HepG2 (cell line): ENCODE measurements at regions not wholly inside any gene's neighbourhood (a gene's known extent, or its start where the extent isn't known, plus 50 kb on each side); places are given as distances from the start of the nearest gene placed in this dataset.

Source experiments
- ATAC-seq: fragments of 200-7000 bp; cut with Tn5 transposase; 3 replicates; pipeline ENCODE4 v1.9.1; 2020; ENCODE audit warnings: mild to moderate bottlenecking, moderate library complexity
- BruUV-seq: library from RNA; stranded (reverse); fragments of 400-500 nt; replicated peaks from 2 replicates; lab custom pipeline; 2021; lab: Mats Ljungman, UMichigan
- CTCF ChIA-PET: fragments of 300-600 bp; formaldehyde crosslinking; extraction: SDS; loops from one replicate; lab custom pipeline; 2021; ENCODE audit warnings: low total read pairs, inconsistent platforms, low intra/inter-chr PET ratio; lab: Yijun Ruan, JAX
- POLR2A ChIA-PET: fragments of 350-600 bp; sonication (Branson Sonifier 250); formaldehyde crosslinking; loops from one replicate; lab custom pipeline; 2020; ENCODE audit warnings: antibody characterized with exemption, inconsistent platforms; lab: Yijun Ruan, JAX
- DNase-seq: peaks from one replicate; pipeline ENCODE4 v3.0.0-alpha.2; 2015; ENCODE audit warnings: low spot score
- FAIRE-seq: peaks from 3 replicates; lab custom pipeline; 2011; peaks lifted over from hg19 to GRCh38; lab: Jason Lieb, UNC
- H2AFZ ChIP-seq: one replicate; pipeline ENCODE4 v1.6.1; 2011; ENCODE audit warnings: low read length, inconsistent platforms
- H3K27ac ChIP-seq: fragments of 300-600 bp; 3 replicates; pipeline ENCODE4 v1.8.0; 2011; ENCODE audit warnings: mixed run types, mild to moderate bottlenecking, mixed read lengths, low read length, inconsistent platforms; ENCODE audit not compliant: insufficient read depth; ENCODE audit errors: extremely low read length
- H3K27me3 ChIP-seq, 2 experiments: fragments of 200-600 bp in 1 of 2; 2 replicates in 1 of 2; 3 replicates in 1 of 2; pipeline versions ENCODE4 v1.6.0 to v1.8.0; 2011; ENCODE audit warnings: low read length in 2 of 2, mild to moderate bottlenecking in 2 of 2, moderate library complexity in 2 of 2, inconsistent platforms in 1 of 2; ENCODE audit not compliant: insufficient read depth in 2 of 2, control insufficient read depth in 1 of 2
- H3K36me3 ChIP-seq, 2 experiments: fragments of 200-600 bp in 1 of 2; replicated peaks in 1 of 2; 2 replicates in 1 of 2; 3 replicates in 1 of 2; pipeline versions ENCODE4 v1.5.1 to v1.8.0; 2011; ENCODE audit warnings: low read length in 2 of 2, inconsistent platforms in 1 of 2; ENCODE audit not compliant: insufficient read depth in 2 of 2, control insufficient read depth in 1 of 2
- H3K4me1 ChIP-seq: 2 replicates; pipeline ENCODE4 v1.5.1; 2012; ENCODE audit warnings: low read length, inconsistent platforms; ENCODE audit not compliant: insufficient read depth
- H3K4me2 ChIP-seq: 2 replicates; pipeline ENCODE4 v1.6.0; 2011; ENCODE audit warnings: low read depth, low read length, inconsistent platforms
- H3K4me3 ChIP-seq, 3 experiments: fragments of 200-600 bp in 1 of 3; sonication (generic), shearing (Covaris generic) in 1 of 3; replicated peaks in 1 of 3; 2 replicates each; pipeline ENCODE4 v1.5.1; 2011 to 2016; ENCODE audit warnings: low read length in 3 of 3, inconsistent platforms in 2 of 3, low read depth in 2 of 3, mild to moderate bottlenecking in 2 of 3, control low read depth in 1 of 3, mixed read lengths in 1 of 3; ENCODE audit not compliant: insufficient read depth in 1 of 3
- H3K79me2 ChIP-seq: one replicate; pipeline ENCODE4 v1.6.1; 2011; ENCODE audit warnings: low read length, inconsistent platforms; ENCODE audit not compliant: insufficient read depth
- H3K9ac ChIP-seq: 2 replicates; pipeline ENCODE4 v1.6.0; 2011; ENCODE audit warnings: mild to moderate bottlenecking, low read depth, low read length, inconsistent platforms; ENCODE audit not compliant: insufficient read depth
- H3K9me3 ChIP-seq: 2 replicates; pipeline ENCODE4 v1.5.1; 2012; ENCODE audit warnings: mild to moderate bottlenecking, low read length
- H4K20me1 ChIP-seq: 2 replicates; pipeline ENCODE4 v1.6.0; 2011; ENCODE audit warnings: inconsistent platforms, mild to moderate bottlenecking, low read length, moderate library complexity; ENCODE audit not compliant: insufficient read depth
- BRCA1 ChIP-seq: sonication (generic); formaldehyde crosslinking; IDR thresholded peaks from 2 replicates; pipeline ENCODE4 v1.4.0; 2020; ENCODE audit warnings: missing genetic modification reagents
- CBX2 ChIP-seq, 2 experiments: fragments of 200-600 bp in 1 of 2; sonication (generic); formaldehyde crosslinking in 1 of 2; IDR thresholded peaks; 2 replicates each; pipeline versions ENCODE4 v1.7.0 to v1.8.1; 2018 to 2022; ENCODE audit warnings: low read depth in 2 of 2, low read length in 1 of 2, mild to moderate bottlenecking in 1 of 2, missing genetic modification reagents in 1 of 2
- NFRKB ChIP-seq: fragments of 450-650 bp; IDR thresholded peaks from 2 replicates; pipeline ENCODE4 v1.6.1; 2017
- RBM22 ChIP-seq: fragments of 200-400 bp; formaldehyde crosslinking; optimal IDR thresholded peaks from 2 replicates; pipeline ENCODE3; 2017; ENCODE audit warnings: mild to moderate bottlenecking, low read length, moderate library complexity
- SALL1 ChIP-seq: sonication (generic); formaldehyde crosslinking; IDR thresholded peaks from 2 replicates; pipeline ENCODE4 v1.8.0; 2022; ENCODE audit warnings: mild to moderate bottlenecking, missing genetic modification reagents
- SRF ChIP-seq: IDR thresholded peaks from 2 replicates; pipeline ENCODE4 v1.6.1; 2011; ENCODE audit warnings: mild to moderate bottlenecking, low read depth, low read length, moderate library complexity
- ZBTB3 ChIP-seq: sonication (generic); formaldehyde crosslinking; IDR thresholded peaks from 2 replicates; pipeline ENCODE4 v1.4.0; 2020; ENCODE audit warnings: low read depth, mild to moderate bottlenecking, moderate library complexity, missing genetic modification reagents, borderline replicate concordance
- ZNF101 ChIP-seq: sonication (generic); formaldehyde crosslinking; IDR thresholded peaks from 2 replicates; pipeline ENCODE4 v1.4.0; 2020; ENCODE audit warnings: mild to moderate bottlenecking, low read depth, missing genetic modification reagents, borderline replicate concordance
- ZNF292 ChIP-seq: sonication (generic); formaldehyde crosslinking; IDR thresholded peaks from 2 replicates; pipeline ENCODE4 v1.8.1; 2022; ENCODE audit warnings: mild to moderate bottlenecking, low read depth, missing genetic modification reagents, borderline replicate concordance
- ZNF724P ChIP-seq: sonication (generic); formaldehyde crosslinking; IDR thresholded peaks from 2 replicates; pipeline ENCODE4 v1.8.0; 2022; ENCODE audit warnings: missing genetic modification reagents, borderline replicate concordance
- ZNF790 ChIP-seq: sonication (generic); formaldehyde crosslinking; IDR thresholded peaks from 2 replicates; pipeline ENCODE4 v1.8.0; 2022; ENCODE audit warnings: missing genetic modification reagents, mild to moderate bottlenecking, borderline replicate concordance
- WGBS: methylation state at CpG from one replicate; pipeline ENCODE4 v1.1.6; 2017; ENCODE audit warnings: low lambda C conversion rate; 5-methylcytosine and 5-hydroxymethylcytosine counted together
- in situ Hi-C: cut with HindIII; loops from 2 replicates; pipeline ENCODE4 v1.10.0; 2017; ENCODE audit warnings: low pct_unique_long_range_greater_than_20kb; ENCODE audit not compliant: extremely low pct_ligation_motif_present
- intact Hi-C: fragments of 100-400 bp; cut with micrococcal nuclease; formaldehyde crosslinking; loops from one replicate; pipeline ENCODE4 v1.10.0; 2022; ENCODE audit not compliant: unreplicated experiment
- TF ChIP-seq, protein P1 (sequence below): sonication (generic); formaldehyde crosslinking; IDR thresholded peaks from 2 replicates; pipeline ENCODE4 v1.4.0; 2020; ENCODE audit warnings: missing genetic modification reagents

DNA sequence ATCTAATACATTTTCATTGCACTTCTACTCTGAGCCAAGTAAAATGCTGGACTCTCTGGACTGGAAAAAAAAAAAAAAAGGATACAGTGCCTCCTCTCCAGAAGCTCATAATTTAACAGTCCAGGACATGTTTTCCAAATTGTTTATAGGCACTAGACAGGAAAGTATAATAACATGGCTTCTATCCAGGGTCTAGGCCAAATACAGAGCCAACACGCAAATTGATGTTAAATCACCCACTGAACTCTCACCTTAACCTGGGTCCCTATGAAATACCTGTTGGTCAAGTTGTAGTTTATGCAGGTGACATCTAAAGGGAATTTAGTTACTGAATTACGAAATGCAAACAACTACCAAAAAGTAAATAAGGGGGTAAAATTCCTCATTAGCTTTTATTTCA lies 428.7 kb upstream of the LUZP2 start:
- Histone ChIP-seq H3K9ac (no peak overlapping the region), H2AFZ (no peak overlapping the region), H3K4me1 (no peaks in the 10 kb centered on the region), H3K4me3 (no peak overlapping the region), H4K20me1 (no peaks in the 10 kb centered on the region), H3K4me2 (no peak overlapping the region), H3K36me3 (no peaks in the 10 kb centered on the region), H3K27me3 (no peaks in the 10 kb centered on the region), H3K79me2 (no peaks in the 10 kb centered on the region), H3K27ac (no peak overlapping the region), H3K9me3 (no peaks in the 10 kb centered on the region)
- ChIA-PET CTCF (no interaction called here), POLR2A (no interaction called here)
- whole genome bisulfite sequencing, result 3% methylated on average over 2 of the region's 2 CpGs
- DNase-seq (no peak), ATAC-seq (no peak), FAIRE-seq (no peak)
- intact Hi-C loops (no loop called here), in situ Hi-C loops (no loop called here)
- BruUV-seq, result no TSS peak
- TF ChIP-seq RBM22 (no peak), ZNF724P (no peak)

DNA sequence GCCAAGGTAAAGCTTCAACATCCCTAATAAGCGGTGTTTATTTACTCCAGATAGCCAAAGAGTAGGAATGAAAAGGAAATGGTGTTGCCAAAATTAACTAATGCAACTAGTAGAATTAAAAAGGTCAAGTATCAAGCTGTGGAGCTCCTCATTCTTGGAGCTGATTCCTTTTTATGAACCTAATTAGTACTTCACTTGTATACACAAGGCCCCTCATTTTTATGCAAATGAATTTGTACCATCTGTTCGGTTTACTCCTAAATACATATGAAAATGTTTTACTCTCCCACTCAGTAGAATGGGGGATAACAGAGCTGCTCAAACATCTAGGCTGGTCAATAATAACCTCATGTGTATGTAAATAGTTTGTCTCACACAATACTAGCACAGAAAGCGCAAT lies 426.4 kb upstream of the LUZP2 start:
- WGBS, result 18% methylated on average over 3 of the region's 3 CpGs
- CTCF ChIA-PET, result no interaction called here
- intact Hi-C loops, result no loop called here

More for the DNA sequence above, 426.4 kb upstream of the LUZP2 start:
- no peak overlapping the region for H3K9ac ChIP-seq
- in situ Hi-C loops, result no loop called here
- H3K79me2 ChIP-seq, result no peaks in the 10 kb centered on the region
- FAIRE-seq, result no peak
- no TSS peak for BruUV-seq
- no peak overlapping the region for H3K27ac ChIP-seq
- H4K20me1 ChIP-seq, result no peaks in the 10 kb centered on the region
- TF ChIP-seq NFRKB (no peak), SRF (no peak), ZNF790 (no peak), ZNF292 (CRISPR knock-in tag) (no peak), ZBTB3 (CRISPR knock-in tag) (no peak), SALL1 (CRISPR knock-in tag) (no peak), CBX2 (IDR thresholded peaks at IDR 0.05; ENCODE audit: low read depth, low read length) (no peak), CBX2 (CRISPR knock-in tag; IDR thresholded peaks at IDR 0.05; ENCODE audit: low read depth) (no peak), BRCA1 (CRISPR knock-in tag) (no peak), ZNF101 (no peak)
- TF ChIP-seq, protein P1, sequence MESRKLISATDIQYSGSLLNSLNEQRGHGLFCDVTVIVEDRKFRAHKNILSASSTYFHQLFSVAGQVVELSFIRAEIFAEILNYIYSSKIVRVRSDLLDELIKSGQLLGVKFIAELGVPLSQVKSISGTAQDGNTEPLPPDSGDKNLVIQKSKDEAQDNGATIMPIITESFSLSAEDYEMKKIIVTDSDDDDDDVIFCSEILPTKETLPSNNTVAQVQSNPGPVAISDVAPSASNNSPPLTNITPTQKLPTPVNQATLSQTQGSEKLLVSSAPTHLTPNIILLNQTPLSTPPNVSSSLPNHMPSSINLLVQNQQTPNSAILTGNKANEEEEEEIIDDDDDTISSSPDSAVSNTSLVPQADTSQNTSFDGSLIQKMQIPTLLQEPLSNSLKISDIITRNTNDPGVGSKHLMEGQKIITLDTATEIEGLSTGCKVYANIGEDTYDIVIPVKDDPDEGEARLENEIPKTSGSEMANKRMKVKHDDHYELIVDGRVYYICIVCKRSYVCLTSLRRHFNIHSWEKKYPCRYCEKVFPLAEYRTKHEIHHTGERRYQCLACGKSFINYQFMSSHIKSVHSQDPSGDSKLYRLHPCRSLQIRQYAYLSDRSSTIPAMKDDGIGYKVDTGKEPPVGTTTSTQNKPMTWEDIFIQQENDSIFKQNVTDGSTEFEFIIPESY, result no peak
- H3K27me3 ChIP-seq, result no peaks in the 10 kb centered on the region
- H3K4me2 ChIP-seq, result no peak overlapping the region
- no peak overlapping the region for H3K4me3 ChIP-seq
- no peaks in the 10 kb centered on the region for H3K9me3 ChIP-seq
- no peaks in the 10 kb centered on the region for H3K36me3 ChIP-seq
- ATAC-seq, result no peak
- no peaks in the 10 kb centered on the region for H3K4me1 ChIP-seq
- no peak overlapping the region for H2AFZ ChIP-seq
- DNase-seq, result no peak
- POLR2A ChIA-PET, result no interaction called here
